ENCODE measurements at regions not wholly inside any gene's neighbourhood (a gene's known extent, or its start where the extent isn't known, plus 50 kb on each side); places are given as distances from the start of the nearest gene placed in this dataset.

- Histone ChIP-seq H3K9me3 (no peaks in the 10 kb centered on the region), H3K4me1 (ENCODE audit: insufficient read depth) (peaks cover 4% of the 10 kb centered on the region), H3K4me3 (no peak overlapping the region), H3K27me3 (no peaks in the 10 kb centered on the region), H3K27ac (no peak overlapping the region), H3K36me3 (no peaks in the 10 kb centered on the region)
- 80 to 86% (median 86%) methylated on average over 7 of the region's 7 CpGs for WGBS, 3 donors
- intact Hi-C loops (cut with DNase I) = no loop called here
- DNase-seq = no peak
- TF ChIP-seq POLR2A (IDR thresholded peaks at IDR 0.05) = no peak
- TF ChIP-seq EP300 (IDR thresholded peaks at IDR 0.05) = no peak
- no peak for TF ChIP-seq CTCF (IDR thresholded peaks at IDR 0.05)
Measured at GRCh38 chr18:49650426-49650891, 88.6 kb downstream of the LIPG start.

- 93 to 97% (median 97%) methylated on average over 3 of the region's 3 CpGs for whole genome bisulfite sequencing, 3 donors
- Histone ChIP-seq H3K27me3 (no peaks in the 10 kb centered on the region), H3K4me3 (no peak overlapping the region), H3K27ac (no peak overlapping the region), H3K9me3 (no peaks in the 10 kb centered on the region), H3K36me3 (no peaks in the 10 kb centered on the region), H3K4me1 (ENCODE audit: insufficient read depth) (peaks cover 5% of the 10 kb centered on the region)
- intact Hi-C loops (cut with DNase I) = no loop called here
- no peak for DNase-seq
- no peak for TF ChIP-seq EP300 (IDR thresholded peaks at IDR 0.05)
- TF ChIP-seq CTCF (IDR thresholded peaks at IDR 0.05) = no peak
- no peak for TF ChIP-seq POLR2A (IDR thresholded peaks at IDR 0.05)
Measured at GRCh38 chr18:49648811-49649210, 87.0 kb downstream of the LIPG start.

Measured in ovary (tissue), 7 donors.